GM12872 (cell line): ENCODE measurements at regions not wholly inside any gene's neighbourhood (a gene's known extent, or its start where the extent isn't known, plus 50 kb on each side); places are given as distances from the start of the nearest gene placed in this dataset.

Experiments used
- TF ChIP-seq, protein P1 (sequence below): IDR thresholded peaks from 3 replicates; pipeline ENCODE4 v1.5.1; 2011; ENCODE audit warnings: low read depth, mild to moderate bottlenecking, low read length, moderate library complexity; ENCODE audit not compliant: insufficient read depth

DNA sequence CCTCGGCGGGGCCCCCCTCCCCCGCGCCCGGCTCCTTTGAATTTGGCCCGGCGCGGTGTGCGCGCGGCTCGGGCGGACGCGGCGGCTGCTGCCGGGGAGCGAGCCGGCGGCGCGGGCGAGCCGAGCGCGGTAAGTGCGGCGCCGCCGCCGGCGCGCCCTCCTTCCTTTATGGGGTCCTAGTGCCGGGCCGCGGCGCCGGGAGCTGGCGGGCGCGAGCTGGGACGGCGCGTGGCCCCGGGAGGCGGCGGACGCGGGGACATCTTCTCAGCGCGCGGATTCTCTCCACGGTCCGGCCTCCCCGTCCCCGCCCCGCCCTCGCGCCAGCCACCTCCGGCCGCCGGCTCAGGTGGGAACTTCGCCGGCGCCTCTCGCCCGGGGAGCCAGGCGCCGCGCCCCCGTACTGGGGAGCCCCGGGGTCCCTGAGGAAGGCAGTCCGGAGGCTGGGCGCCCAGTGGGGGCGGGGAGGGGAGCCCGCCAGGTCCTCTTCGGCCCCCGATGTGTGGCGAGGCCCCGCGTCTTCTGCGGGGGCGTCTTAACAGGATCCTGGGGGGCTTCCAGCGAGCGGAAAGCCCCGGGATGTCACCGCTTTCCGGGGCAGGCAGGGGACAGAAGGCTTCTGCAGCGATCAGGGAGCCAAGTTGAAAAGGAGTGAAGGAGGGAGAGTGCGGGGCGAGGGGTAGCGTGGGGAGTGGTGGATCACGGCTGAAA lies 98.4 kb upstream of the TENM3 start:
- TF ChIP-seq, protein P1, sequence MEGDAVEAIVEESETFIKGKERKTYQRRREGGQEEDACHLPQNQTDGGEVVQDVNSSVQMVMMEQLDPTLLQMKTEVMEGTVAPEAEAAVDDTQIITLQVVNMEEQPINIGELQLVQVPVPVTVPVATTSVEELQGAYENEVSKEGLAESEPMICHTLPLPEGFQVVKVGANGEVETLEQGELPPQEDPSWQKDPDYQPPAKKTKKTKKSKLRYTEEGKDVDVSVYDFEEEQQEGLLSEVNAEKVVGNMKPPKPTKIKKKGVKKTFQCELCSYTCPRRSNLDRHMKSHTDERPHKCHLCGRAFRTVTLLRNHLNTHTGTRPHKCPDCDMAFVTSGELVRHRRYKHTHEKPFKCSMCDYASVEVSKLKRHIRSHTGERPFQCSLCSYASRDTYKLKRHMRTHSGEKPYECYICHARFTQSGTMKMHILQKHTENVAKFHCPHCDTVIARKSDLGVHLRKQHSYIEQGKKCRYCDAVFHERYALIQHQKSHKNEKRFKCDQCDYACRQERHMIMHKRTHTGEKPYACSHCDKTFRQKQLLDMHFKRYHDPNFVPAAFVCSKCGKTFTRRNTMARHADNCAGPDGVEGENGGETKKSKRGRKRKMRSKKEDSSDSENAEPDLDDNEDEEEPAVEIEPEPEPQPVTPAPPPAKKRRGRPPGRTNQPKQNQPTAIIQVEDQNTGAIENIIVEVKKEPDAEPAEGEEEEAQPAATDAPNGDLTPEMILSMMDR = no peak

DNA sequence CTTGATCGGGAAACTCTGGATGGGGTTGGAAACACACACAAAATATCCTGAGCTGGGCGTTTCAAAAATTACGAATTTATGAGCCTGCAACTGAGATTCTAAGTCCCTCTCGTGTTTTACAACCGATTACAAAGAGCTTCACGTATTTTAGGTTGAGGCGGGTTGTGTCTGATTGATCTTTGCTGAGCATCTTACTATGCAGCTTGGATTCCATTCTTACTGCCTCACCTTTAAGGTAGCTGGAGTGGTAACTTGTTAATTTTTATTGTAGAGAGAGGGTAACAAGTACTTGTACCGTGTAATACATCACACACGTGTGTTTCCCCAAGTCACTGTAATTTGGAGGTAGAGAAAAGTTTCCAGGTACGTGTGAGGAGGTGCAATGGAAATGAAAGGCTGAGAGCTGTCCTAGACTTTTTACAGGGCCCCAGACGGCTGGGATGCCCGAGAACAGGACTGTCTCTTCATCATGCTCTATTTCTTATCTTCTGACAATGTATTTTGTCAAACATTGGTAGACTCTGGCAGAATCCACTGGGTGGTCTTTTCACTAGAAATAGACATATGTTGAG lies 97.8 kb upstream of the TENM3 start:
- TF ChIP-seq, protein P1 = no peak

DNA sequence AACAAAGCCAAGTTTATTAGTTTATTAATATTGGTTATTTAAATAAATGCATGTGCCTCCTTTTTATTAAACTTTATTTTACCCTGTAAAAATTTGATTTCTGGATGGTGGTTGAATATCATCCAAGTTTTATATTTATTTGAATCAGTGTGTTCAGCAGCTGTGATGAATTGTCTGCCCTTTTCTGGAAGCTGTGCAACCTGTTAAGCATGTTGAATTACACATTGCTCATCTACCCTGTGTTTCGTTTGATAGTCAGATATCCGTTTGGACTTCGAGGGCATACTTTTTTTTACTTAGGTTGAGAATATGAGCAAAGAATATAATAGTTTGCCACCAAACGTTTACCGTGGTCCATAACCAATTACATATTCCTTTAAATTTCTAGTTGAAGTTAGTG lies 95.8 kb upstream of the TENM3 start:
- TF ChIP-seq, protein P1 = no peak

DNA sequence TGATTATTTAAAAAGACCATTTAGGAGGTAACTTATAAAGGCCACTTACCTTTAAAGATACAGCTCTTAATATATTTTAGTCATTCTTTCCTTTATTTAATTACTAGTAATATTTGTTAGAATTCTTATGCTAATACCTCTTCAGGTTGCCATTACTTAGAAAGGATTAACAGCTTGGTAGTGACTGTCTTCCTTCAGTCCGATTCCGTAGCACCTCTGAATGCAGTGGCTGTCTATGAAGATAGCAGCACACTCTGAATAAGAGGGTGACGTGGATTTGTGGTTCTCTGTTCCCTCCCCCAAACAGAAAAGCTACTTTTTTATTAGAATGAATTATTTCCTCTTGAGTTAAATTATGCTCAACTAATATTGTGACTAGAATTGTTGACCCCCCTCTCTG lies 92.6 kb upstream of the TENM3 start:
- TF ChIP-seq, protein P1 = no peak

DNA sequence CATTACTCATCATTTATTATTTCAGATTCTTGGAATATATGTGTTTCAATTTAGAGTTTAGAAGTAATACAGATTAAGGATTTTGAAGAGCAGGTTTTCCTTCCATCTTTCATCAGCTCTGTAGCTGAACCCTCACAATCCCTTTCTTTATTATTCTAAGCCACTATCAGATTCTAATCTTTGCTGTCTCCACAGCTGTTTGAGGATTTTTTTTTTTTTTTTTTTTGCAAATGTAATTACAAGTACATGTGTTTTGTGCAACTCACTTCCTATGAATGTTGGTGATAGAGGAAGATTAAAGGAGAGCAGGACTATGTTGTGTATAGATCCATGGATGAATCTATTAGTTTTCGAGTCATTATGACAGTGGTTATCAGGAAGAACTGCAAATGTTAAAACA lies 87.4 kb upstream of the TENM3 start:
- TF ChIP-seq, protein P1 = no peak

DNA sequence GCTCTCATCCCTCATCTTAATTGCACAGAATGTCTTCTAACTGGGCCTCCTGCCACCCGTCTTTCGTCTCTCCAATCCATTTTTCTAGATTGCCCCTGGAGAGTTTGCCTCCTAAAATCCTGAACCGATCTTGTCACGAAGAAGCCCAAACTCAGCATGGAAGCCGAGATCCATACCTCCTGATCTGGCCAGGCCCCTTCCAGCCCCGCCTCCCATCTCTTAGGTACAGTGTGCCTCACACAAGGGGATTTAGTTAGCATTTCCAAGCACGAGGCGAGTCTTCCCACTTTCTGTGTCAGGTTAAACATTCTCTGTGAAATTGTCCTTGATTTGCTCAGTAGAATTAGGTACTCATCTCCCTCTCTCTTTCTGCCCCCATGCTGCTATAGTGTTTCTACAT lies 80.0 kb upstream of the TENM3 start:
- TF ChIP-seq, protein P1 = no peak

DNA sequence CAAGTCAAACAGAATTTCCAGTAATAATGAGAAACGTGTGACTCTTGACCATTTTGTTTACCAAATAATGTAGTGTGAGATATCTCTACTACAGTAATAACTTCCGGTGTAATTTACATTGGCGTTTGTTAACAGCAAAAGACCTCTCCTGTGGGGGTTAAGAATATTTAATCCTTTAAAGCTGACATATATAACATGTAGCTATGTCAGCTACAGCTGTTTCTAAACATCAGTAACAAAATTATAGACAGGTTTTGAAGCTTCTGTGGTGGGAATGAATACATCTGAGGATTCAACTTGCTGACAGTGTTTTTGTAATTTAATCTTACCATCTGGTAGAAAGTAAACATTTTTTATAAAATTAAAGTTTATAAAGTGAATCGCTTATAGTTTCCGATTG lies 73.6 kb upstream of the TENM3 start:
- TF ChIP-seq, protein P1 = no peak
